RWPE1 (cell line): ENCODE measurements at regions not wholly inside any gene's neighbourhood (a gene's known extent, or its start where the extent isn't known, plus 50 kb on each side); places are given as distances from the start of the nearest gene placed in this dataset.
A peak's percentile ranks its signal among the peaks of the same experiment; 100 is the strongest.

Experiments used
- CTCF ChIA-PET: fragments of 350-600 bp; sonication (Branson Sonifier 250); formaldehyde crosslinking; extraction: SDS; loops from one replicate; lab custom pipeline; 2021; lab: Yijun Ruan, JAX
- POLR2A ChIA-PET: fragments of 400-600 bp; formaldehyde crosslinking; extraction: SDS; loops from one replicate; lab custom pipeline; 2020; ENCODE audit warnings: antibody characterized with exemption; ENCODE audit not compliant: low non-redundant PET; lab: Yijun Ruan, JAX
- DNase-seq: peaks from one replicate; pipeline ENCODE4 v3.0.0; 2012; ENCODE audit warnings: low spot score
- H3K27ac ChIP-seq: fragments of 450-650 bp; 2 replicates; pipeline ENCODE4 v1.5.1; 2017
- TF ChIP-seq, protein P1 (sequence below): fragments of 450-650 bp; conservative IDR thresholded peaks from 2 replicates; pipeline ENCODE4 v1.5.1; 2017; ENCODE audit warnings: low read depth, mild to moderate bottlenecking

- TF ChIP-seq, protein P1, sequence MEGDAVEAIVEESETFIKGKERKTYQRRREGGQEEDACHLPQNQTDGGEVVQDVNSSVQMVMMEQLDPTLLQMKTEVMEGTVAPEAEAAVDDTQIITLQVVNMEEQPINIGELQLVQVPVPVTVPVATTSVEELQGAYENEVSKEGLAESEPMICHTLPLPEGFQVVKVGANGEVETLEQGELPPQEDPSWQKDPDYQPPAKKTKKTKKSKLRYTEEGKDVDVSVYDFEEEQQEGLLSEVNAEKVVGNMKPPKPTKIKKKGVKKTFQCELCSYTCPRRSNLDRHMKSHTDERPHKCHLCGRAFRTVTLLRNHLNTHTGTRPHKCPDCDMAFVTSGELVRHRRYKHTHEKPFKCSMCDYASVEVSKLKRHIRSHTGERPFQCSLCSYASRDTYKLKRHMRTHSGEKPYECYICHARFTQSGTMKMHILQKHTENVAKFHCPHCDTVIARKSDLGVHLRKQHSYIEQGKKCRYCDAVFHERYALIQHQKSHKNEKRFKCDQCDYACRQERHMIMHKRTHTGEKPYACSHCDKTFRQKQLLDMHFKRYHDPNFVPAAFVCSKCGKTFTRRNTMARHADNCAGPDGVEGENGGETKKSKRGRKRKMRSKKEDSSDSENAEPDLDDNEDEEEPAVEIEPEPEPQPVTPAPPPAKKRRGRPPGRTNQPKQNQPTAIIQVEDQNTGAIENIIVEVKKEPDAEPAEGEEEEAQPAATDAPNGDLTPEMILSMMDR = no peak
- DNase-seq = no peak
- ChIA-PET CTCF (interaction anchor here (0.6 to 0.8 kb wide), 2 partner anchors 195 to 356 kb away, joined by 3 to 4 read pairs; no protein-coding TSS in a partner anchor), POLR2A (no interaction called here)
- H3K27ac ChIP-seq = no peak overlapping the region
Measured at GRCh38 chr1:106613068-106613467, 443.4 kb upstream of the PRMT6 start.

DNA sequence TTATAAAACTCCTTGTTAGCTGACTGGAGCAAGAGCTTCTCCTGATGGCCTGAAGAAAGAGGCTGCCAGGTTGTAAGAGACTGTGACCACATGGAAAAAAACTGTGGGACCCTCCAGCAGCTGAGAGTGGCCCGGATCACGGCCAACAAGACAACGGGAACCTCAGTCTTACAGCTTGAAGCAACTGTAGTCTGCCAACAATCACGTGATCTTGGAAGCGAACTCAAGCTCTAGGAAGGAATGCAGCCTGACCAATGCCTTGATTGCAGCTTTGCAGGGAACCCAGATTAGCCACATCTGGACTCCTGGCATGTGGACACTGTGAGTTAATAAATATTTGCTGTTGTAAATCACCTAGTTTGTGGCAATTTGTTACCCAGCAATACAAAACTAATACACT lies 442.6 kb upstream of the PRMT6 start:
- H3K27ac ChIP-seq = no peak overlapping the region
- ChIA-PET CTCF (interaction anchor here (0.6 kb wide), 1 partner anchor 1134 kb away, joined by 3 read pairs; no protein-coding TSS in a partner anchor), POLR2A (interaction anchor here (0.5 kb wide), 1 partner anchor 337 kb away, joined by 5 read pairs; no protein-coding TSS in a partner anchor)
- TF ChIP-seq, protein P1 = no peak
- no peak for DNase-seq

DNA sequence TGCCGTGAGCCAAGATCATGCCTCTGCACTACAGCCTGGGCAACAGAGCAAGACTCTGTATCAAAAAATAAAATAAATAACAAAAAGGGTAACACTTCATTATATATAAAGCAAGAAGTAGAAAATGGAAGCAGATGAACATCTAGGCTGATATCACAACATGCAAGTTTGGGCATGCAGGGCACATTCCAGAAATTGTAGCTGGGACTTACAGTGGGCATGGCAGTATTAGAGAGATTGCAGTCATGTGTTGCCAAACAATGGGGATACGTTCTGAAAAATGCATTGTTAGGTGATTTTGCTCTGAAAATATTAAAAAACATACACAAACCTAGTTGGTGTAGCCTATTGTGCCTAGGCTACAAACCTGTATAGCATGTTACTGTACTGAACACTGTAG lies 441.0 kb upstream of the PRMT6 start:
- POLR2A ChIA-PET = no interaction called here
- CTCF ChIA-PET = no interaction called here
- peak; percentile 44 for DNase-seq

DNA sequence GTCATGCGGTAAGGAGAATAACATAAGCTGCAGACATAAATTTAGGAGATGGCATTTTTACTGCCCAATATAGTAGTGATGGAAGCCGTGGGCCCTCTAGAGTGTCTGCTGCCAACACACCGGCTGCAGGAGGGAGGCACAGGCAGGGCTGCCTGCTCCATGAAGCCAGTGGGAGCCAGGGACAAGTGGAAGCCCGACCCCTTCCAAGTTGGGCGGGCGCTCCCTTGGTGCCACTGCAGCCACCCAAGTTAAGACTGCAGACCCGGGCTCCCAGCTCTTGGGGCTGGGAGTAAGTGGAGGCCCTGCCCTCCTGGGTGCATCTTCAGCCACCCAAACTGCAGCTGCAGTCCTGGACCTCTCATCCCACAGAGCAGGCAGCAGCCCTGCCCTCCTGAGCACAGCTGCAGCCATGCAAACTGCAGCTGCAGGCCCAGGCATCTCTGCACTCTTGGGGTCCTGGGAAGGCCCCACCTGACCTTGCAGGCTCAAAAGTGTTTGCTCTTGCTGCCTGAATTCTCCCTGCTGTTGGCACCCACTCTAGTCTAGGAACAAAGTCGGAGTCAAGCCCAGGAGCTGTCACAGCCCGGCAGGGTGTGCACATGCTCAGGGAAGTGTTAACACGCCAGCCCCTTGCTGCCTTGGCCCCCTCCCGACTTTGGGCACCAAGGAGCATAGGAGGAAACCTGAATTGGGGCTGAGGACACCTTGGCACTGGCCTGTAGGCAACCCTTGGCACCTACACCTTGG lies 437.2 kb upstream of the PRMT6 start:
- POLR2A ChIA-PET = no interaction called here

More for the DNA sequence above, 441.0 kb upstream of the PRMT6 start:
- no peak overlapping the region for H3K27ac ChIP-seq
- TF ChIP-seq, protein P1 = no peak

DNA sequence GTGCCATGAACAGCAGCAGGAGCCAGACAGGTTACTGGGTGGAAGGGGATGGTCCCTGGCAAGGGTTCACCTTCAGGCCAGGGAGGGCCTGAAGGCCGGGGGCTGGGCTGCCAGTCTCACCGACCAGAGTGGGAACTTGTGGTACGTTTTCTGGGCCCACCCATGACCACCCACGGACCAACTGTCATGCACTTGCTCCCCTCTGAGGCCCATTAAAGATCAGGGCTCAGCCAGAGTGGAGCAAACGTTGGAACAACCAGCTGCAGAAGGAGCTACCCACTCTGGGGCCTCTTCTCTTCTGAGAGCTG lies 436.7 kb upstream of the PRMT6 start:
- ChIA-PET CTCF (no interaction called here), POLR2A (no interaction called here)
- DNase-seq = no peak
- TF ChIP-seq, protein P1 = no peak
- H3K27ac ChIP-seq = no peak overlapping the region

More for the DNA sequence above, 437.2 kb upstream of the PRMT6 start:
- DNase-seq = no peak
- H3K27ac ChIP-seq = no peak overlapping the region
- CTCF ChIA-PET = no interaction called here
- TF ChIP-seq, protein P1 = no peak

DNA sequence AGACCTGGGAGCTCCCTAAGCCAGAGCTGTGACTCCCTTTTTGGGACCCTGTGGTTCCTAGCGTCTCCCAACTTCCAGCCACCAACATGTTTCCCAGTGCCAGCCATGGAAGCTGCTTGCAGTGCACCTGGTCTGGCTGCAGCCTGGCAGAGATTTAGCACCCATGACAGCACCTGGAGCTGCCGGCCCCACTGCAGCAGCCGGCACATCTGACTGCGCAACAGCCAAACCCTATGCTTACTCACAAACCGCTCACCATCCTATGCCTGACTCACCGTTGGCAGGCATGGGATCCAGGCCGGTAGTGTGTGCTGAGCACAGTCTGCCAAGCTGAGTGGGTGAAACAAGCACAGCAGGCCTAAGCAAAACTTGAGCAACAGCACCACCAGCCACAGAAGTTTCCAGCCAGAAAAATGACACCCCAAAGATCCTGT lies 435.9 kb upstream of the PRMT6 start:
- ChIA-PET POLR2A (interaction anchor here (0.6 kb wide), 1 partner anchor 140 kb away, joined by 3 read pairs; no protein-coding TSS in a partner anchor), CTCF (no interaction called here)
- H3K27ac ChIP-seq = peak overlapping the region; percentile 52
- TF ChIP-seq, protein P1 = 0 out of 2 replicates have a peak, but pooled peaks have one; percentile 9
- DNase-seq = peak; percentile 87
